ENCODE measurements at regions not wholly inside any gene's neighbourhood (a gene's known extent, or its start where the extent isn't known, plus 50 kb on each side); places are given as distances from the start of the nearest gene placed in this dataset.

GRCh38 chr12:30859226-30859625 is 67.3 kb upstream of the TSPAN11 start:
- TF ChIP-seq EZH2 (IDR thresholded peaks at IDR 0.05; ENCODE audit: borderline replicate concordance, insufficient read depth, low read depth, low read length, poor library complexity, severe bottlenecking) (no peak), CTCF (IDR thresholded peaks at IDR 0.05) (no peak)

All from B cell (primary cell).